Lower lobe of right lung (tissue), 2 donors: ENCODE measurements at regions not wholly inside any gene's neighbourhood (a gene's known extent, or its start where the extent isn't known, plus 50 kb on each side); places are given as distances from the start of the nearest gene placed in this dataset.
"Not testable (repeated sequence)": the region's sequence is repeated elsewhere in the genome, so short reads cannot be mapped to it uniquely, and the experiment has no call there.

ENCODE experiments used
- ATAC-seq, 2 donors: fragments of 200-7000 bp; cut with Tn5 transposase; one replicate each; pipeline ENCODE4 v1.9.1; 2020 to 2022; ENCODE audit warnings: mild to moderate bottlenecking in 2 of 2, moderate library complexity in 2 of 2
- DNase-seq: peaks from one replicate; pipeline ENCODE4 v3.0.0-alpha.2; 2020
- H3K27ac ChIP-seq: fragments of 200-600 bp; one replicate; pipeline ENCODE4 v1.8.0; 2022
- H3K27me3 ChIP-seq: fragments of 200-600 bp; one replicate; pipeline ENCODE4 v1.8.0; 2022; ENCODE audit warnings: low read depth
- H3K36me3 ChIP-seq: fragments of 200-600 bp; one replicate; pipeline ENCODE4 v1.8.0; 2022; ENCODE audit warnings: mild to moderate bottlenecking
- H3K4me1 ChIP-seq: fragments of 200-600 bp; one replicate; pipeline ENCODE4 v1.8.0; 2022
- H3K4me3 ChIP-seq: fragments of 200-600 bp; one replicate; pipeline ENCODE4 v1.8.0; 2022; ENCODE audit warnings: mild to moderate bottlenecking
- H3K9me3 ChIP-seq: fragments of 200-600 bp; one replicate; pipeline ENCODE4 v1.8.0; 2022
- intact Hi-C: fragments of 100-400 bp; cut with DNase I; formaldehyde crosslinking; loops from one replicate; pipeline ENCODE4 v1.11.0; 2022
- TF ChIP-seq, protein P1 (sequence below): fragments of 200-600 bp; IDR thresholded peaks from one replicate; pipeline ENCODE4 v1.8.0; 2022; ENCODE audit warnings: antibody characterized with exemption, mild to moderate bottlenecking
- donor health status: DM: no; HTN: yes; CAD: no; lungs with severe emphysema.

DNA sequence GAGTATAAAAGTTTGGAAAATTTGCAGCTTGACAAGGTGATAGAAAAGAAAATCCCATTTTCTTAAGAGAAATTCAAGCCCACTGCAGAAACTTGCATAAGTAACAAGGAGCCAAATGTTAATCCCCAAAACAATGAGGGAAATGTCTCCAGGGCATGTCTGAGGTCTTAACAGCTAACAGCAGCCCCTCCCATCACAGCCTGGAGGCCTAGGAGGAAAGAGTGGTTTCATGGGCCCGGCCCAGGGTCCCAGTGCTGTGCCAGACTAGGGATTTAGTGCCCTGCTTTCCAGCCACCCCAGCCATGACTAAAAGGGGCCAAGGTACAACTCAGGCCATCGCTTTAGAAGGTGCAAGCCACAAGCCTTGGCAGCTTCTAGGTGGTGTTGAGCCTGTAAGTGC is 123.7 kb upstream of the TRPC6 start:
- DNase-seq (no peak), ATAC-seq (no peak)
- Histone ChIP-seq H3K36me3 (no peaks in the 10 kb centered on the region), H3K27ac (no peak overlapping the region), H3K9me3 (no peaks in the 10 kb centered on the region), H3K27me3 (no peaks in the 10 kb centered on the region), H3K4me1 (no peaks in the 10 kb centered on the region), H3K4me3 (no peak overlapping the region)
- intact Hi-C loops: no loop called here
- TF ChIP-seq, protein P1, sequence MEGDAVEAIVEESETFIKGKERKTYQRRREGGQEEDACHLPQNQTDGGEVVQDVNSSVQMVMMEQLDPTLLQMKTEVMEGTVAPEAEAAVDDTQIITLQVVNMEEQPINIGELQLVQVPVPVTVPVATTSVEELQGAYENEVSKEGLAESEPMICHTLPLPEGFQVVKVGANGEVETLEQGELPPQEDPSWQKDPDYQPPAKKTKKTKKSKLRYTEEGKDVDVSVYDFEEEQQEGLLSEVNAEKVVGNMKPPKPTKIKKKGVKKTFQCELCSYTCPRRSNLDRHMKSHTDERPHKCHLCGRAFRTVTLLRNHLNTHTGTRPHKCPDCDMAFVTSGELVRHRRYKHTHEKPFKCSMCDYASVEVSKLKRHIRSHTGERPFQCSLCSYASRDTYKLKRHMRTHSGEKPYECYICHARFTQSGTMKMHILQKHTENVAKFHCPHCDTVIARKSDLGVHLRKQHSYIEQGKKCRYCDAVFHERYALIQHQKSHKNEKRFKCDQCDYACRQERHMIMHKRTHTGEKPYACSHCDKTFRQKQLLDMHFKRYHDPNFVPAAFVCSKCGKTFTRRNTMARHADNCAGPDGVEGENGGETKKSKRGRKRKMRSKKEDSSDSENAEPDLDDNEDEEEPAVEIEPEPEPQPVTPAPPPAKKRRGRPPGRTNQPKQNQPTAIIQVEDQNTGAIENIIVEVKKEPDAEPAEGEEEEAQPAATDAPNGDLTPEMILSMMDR: no peak

DNA sequence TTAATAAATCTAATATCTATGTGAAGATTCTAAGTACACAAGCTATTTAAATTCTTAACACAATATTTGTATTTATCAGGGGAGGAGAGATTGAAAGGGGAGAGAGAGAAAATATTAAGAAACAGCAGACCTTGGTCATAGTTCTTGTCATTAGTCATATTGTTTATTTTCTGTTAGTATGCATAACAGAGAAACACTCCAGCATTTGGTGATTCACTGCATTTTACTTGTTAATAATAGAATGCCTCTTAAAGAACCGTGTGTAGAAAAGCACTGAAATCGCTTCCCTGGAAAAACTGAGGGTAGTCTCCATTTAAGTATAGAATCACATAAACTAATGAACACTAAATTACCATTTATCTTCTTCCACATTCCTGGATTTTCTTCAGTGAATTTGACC is 122.7 kb upstream of the TRPC6 start:
- intact Hi-C loops: no loop called here
- H3K36me3 ChIP-seq: no peaks in the 10 kb centered on the region
- TF ChIP-seq, protein P1: no peak
- no peaks in the 10 kb centered on the region for H3K9me3 ChIP-seq
- no peak for DNase-seq
- no peaks in the 10 kb centered on the region for H3K27me3 ChIP-seq
- H3K27ac ChIP-seq: no peak overlapping the region
- H3K4me1 ChIP-seq: no peaks in the 10 kb centered on the region
- no peak overlapping the region for H3K4me3 ChIP-seq
- no peak for ATAC-seq

DNA sequence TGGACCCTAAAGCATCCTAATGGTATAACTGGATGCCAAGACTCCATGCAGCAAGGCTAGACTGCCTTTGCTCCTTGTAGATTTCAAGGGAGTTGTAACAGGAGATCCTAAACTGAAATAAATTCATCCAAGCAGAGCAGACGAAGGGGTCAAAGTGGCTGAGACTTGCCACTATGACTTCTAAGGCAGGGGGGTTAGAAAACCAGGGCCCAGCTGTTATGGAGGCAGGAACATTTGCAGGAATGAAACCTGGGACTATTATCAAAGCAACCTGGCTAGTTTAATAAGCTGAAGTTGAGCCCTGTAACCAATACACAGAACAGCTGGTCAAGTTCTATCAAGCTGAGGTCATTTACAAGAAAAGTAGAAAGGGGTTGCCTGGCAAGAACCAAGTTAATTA is 122.2 kb upstream of the TRPC6 start:
- H3K4me3 ChIP-seq: no peak overlapping the region
- no peaks in the 10 kb centered on the region for H3K36me3 ChIP-seq
- intact Hi-C loops: no loop called here
- H3K9me3 ChIP-seq: no peaks in the 10 kb centered on the region
- no peak overlapping the region for H3K27ac ChIP-seq
- ATAC-seq (no peak), DNase-seq (no peak)
- no peaks in the 10 kb centered on the region for H3K27me3 ChIP-seq
- no peaks in the 10 kb centered on the region for H3K4me1 ChIP-seq
- TF ChIP-seq, protein P1: no peak

DNA sequence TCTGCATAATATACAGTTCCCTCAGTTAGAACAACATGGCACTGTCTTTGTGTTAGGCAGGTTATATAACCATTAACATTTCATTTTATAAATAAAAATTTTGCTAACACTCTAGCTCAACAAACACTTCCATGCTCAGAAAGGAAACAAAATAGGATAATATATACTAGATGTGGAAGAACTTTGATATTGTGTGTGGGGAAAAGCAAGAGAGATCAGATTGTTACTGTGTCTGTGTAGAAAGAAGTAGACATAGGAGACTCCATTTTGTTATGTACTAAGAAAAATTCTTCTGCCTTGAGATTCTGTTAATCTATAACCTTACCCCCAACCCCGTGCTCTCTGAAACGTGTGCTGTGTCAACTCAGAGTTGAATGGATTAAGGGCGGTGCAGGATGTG is 111.1 kb upstream of the TRPC6 start:
- intact Hi-C loops, H3K4me1 ChIP-seq, H3K4me3 ChIP-seq, ATAC-seq, DNase-seq, H3K27ac ChIP-seq, H3K36me3 ChIP-seq, H3K27me3 ChIP-seq, H3K9me3 ChIP-seq: not testable (repeated sequence)

DNA sequence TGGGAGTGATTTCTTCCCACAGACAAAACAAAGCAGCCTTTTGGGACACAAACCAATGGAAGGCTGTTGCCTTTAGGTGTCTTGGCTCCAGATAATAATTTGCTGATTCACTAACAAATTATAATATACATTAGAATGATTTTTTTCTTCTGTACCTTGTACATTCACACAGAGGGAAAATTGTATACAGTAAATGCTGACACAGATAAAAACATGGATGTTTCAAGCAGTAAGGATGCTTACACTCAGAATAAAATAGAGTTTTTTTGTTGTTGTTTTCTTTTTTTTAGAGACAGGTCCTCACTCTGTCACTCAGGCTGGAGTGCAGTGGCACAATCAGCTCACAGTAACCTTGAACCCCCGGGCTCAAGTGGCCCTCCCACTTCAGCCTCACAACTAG is 109.2 kb upstream of the TRPC6 start:
- no peak for DNase-seq
- Histone ChIP-seq H3K36me3 (no peaks in the 10 kb centered on the region), H3K4me1 (no peaks in the 10 kb centered on the region), H3K9me3 (peaks cover 7% of the 10 kb centered on the region), H3K4me3 (no peak overlapping the region), H3K27ac (no peak overlapping the region), H3K27me3 (no peaks in the 10 kb centered on the region)
- intact Hi-C loops: no loop called here
- TF ChIP-seq, protein P1: no peak
- no peak for ATAC-seq

DNA sequence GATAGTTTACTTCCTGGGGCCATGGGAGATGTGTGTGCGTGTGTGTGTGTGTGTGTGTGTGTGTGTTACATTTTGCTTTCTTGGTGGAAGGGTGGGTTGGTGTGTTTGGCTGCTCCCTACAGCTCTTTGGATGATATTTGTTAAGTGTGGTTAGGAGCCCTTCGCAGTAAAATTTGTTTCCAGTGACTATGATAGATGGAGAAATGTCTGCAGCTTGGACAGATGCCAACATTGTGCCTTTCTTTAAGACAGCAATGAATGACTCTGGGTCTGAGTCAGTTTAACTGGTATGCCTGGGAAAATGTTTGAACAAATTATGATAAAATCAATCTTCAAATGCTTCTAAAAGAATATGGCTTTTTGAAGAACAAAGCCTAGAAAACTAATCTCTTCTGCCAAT is 102.7 kb upstream of the TRPC6 start:
- no peak for ATAC-seq
- intact Hi-C loops: no loop called here
- H3K36me3 ChIP-seq: no peaks in the 10 kb centered on the region
- TF ChIP-seq, protein P1: no peak
- H3K4me1 ChIP-seq: no peaks in the 10 kb centered on the region
- H3K27me3 ChIP-seq: no peaks in the 10 kb centered on the region
- H3K27ac ChIP-seq: no peak overlapping the region
- H3K9me3 ChIP-seq: peaks cover 6% of the 10 kb centered on the region
- H3K4me3 ChIP-seq: no peak overlapping the region
- DNase-seq: no peak
